ENCODE measurements at regions not wholly inside any gene's neighbourhood (a gene's known extent, or its start where the extent isn't known, plus 50 kb on each side); places are given as distances from the start of the nearest gene placed in this dataset.

GRCh38 chr1:70554341-70554740 is 143.3 kb downstream of the CTH start:
- no peak overlapping the region for H3K27ac ChIP-seq
- DNase-seq (ENCODE audit: low spot score in 2 of 2): no peak
- H3K27me3 ChIP-seq: no peaks in the 10 kb centered on the region
- H3K9me3 ChIP-seq: no peaks in the 10 kb centered on the region
- H3K4me1 ChIP-seq: no peaks in the 10 kb centered on the region
- intact Hi-C loops (cut with DNase I; ENCODE audit: low total_unique reads): no loop called here
- no peak for TF ChIP-seq POLR2AphosphoS5 (IDR thresholded peaks at IDR 0.05)
- no peak for TF ChIP-seq POLR2A (IDR thresholded peaks at IDR 0.05)
- TF ChIP-seq CTCF (IDR thresholded peaks at IDR 0.05): no peak
- H3K4me3 ChIP-seq: no peak overlapping the region
- H3K36me3 ChIP-seq: no peaks in the 10 kb centered on the region

- no peak for DNase-seq (ENCODE audit: low spot score in 2 of 2)
- H3K36me3 ChIP-seq: no peaks in the 10 kb centered on the region
- no peaks in the 10 kb centered on the region for H3K9me3 ChIP-seq
- intact Hi-C loops (cut with DNase I; ENCODE audit: low total_unique reads): no loop called here
- no peaks in the 10 kb centered on the region for H3K4me1 ChIP-seq
- H3K27me3 ChIP-seq: no peaks in the 10 kb centered on the region
- no peak overlapping the region for H3K27ac ChIP-seq
- TF ChIP-seq POLR2A (IDR thresholded peaks at IDR 0.05): no peak
- no peak for TF ChIP-seq CTCF (IDR thresholded peaks at IDR 0.05)
- no peak for TF ChIP-seq POLR2AphosphoS5 (IDR thresholded peaks at IDR 0.05)
- no peak overlapping the region for H3K4me3 ChIP-seq
Observed at GRCh38 chr1:70556541-70556940, 145.5 kb downstream of the CTH start.

- Histone ChIP-seq H3K36me3 (no peaks in the 10 kb centered on the region), H3K4me1 (no peaks in the 10 kb centered on the region), H3K9me3 (no peaks in the 10 kb centered on the region), H3K27ac (no peak overlapping the region), H3K27me3 (no peaks in the 10 kb centered on the region), H3K4me3 (no peak overlapping the region)
- intact Hi-C loops (cut with DNase I; ENCODE audit: low total_unique reads): no loop called here
- DNase-seq (ENCODE audit: low spot score in 2 of 2): no peak
- TF ChIP-seq POLR2A (IDR thresholded peaks at IDR 0.05): no peak
Observed at GRCh38 chr1:70567167-70567566, 156.1 kb downstream of the CTH start.

DNA sequence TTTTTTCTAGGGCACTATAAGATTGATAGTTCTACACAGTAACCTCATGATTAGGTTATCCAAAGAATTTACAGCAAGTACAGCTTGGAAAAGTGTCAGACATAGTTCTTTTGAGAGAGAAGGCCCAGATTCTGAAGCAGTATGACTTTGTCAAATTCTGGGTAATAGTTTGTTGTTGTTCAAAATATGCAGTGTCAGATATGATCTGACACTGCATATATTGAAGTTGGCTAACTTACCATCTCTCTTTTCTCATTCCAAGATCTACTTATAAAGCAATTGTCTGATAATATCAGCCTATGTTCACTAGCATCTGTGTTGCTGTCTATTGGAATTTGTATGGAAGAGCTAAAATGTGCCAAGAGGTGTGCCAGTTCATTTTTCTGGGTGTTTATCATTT is 160.1 kb downstream of the CTH start:
- Histone ChIP-seq H3K27me3 (no peaks in the 10 kb centered on the region), H3K4me3 (no peak overlapping the region), H3K9me3 (no peaks in the 10 kb centered on the region), H3K27ac (no peak overlapping the region), H3K4me1 (no peaks in the 10 kb centered on the region), H3K36me3 (no peaks in the 10 kb centered on the region)
- intact Hi-C loops (cut with DNase I; ENCODE audit: low total_unique reads): no loop called here
- no peak for DNase-seq (ENCODE audit: low spot score in 2 of 2)
- TF ChIP-seq POLR2AphosphoS5 (IDR thresholded peaks at IDR 0.05): no peak
- no peak for TF ChIP-seq CTCF (IDR thresholded peaks at IDR 0.05)
- no peak for TF ChIP-seq POLR2A (IDR thresholded peaks at IDR 0.05)

- no peak overlapping the region for H3K4me3 ChIP-seq
- DNase-seq (ENCODE audit: low spot score in 2 of 2): no peak
- H3K36me3 ChIP-seq: no peaks in the 10 kb centered on the region
- no peaks in the 10 kb centered on the region for H3K9me3 ChIP-seq
- H3K27ac ChIP-seq: no peak overlapping the region
- no peaks in the 10 kb centered on the region for H3K27me3 ChIP-seq
- TF ChIP-seq CTCF (IDR thresholded peaks at IDR 0.05) (no peak), POLR2AphosphoS5 (IDR thresholded peaks at IDR 0.05) (no peak), POLR2A (IDR thresholded peaks at IDR 0.05) (no peak)
- intact Hi-C loops (cut with DNase I; ENCODE audit: low total_unique reads): no loop called here
- no peaks in the 10 kb centered on the region for H3K4me1 ChIP-seq
Observed at GRCh38 chr1:70573317-70573843, 162.3 kb downstream of the CTH start.

- no peak overlapping the region for H3K4me3 ChIP-seq
- no peaks in the 10 kb centered on the region for H3K36me3 ChIP-seq
- H3K27ac ChIP-seq: no peak overlapping the region
- no peaks in the 10 kb centered on the region for H3K9me3 ChIP-seq
- H3K4me1 ChIP-seq: no peaks in the 10 kb centered on the region
- intact Hi-C loops (cut with DNase I; ENCODE audit: low total_unique reads): no loop called here
- no peaks in the 10 kb centered on the region for H3K27me3 ChIP-seq
- TF ChIP-seq CTCF (IDR thresholded peaks at IDR 0.05) (no peak), POLR2A (IDR thresholded peaks at IDR 0.05) (no peak), POLR2AphosphoS5 (IDR thresholded peaks at IDR 0.05) (no peak)
- DNase-seq (ENCODE audit: low spot score in 2 of 2): no peak
Observed at GRCh38 chr1:70581661-70582060, 170.6 kb downstream of the CTH start.
